Fibroblast of the aortic adventitia (primary cell): ENCODE measurements at regions not wholly inside any gene's neighbourhood (a gene's known extent, or its start where the extent isn't known, plus 50 kb on each side); places are given as distances from the start of the nearest gene placed in this dataset.

ENCODE experiments used
- DNase-seq: peaks from one replicate; pipeline ENCODE4 v3.0.0-alpha.2; 2010; ENCODE audit warnings: low read depth
- H3K4me3 ChIP-seq: 2 replicates; pipeline ENCODE4 v1.5.1; 2011; ENCODE audit warnings: low read depth, mild to moderate bottlenecking, control low read depth, low read length, moderate library complexity
- CTCF ChIP-seq: IDR thresholded peaks from 2 replicates; pipeline ENCODE4 v1.5.1; 2011; ENCODE audit warnings: mild to moderate bottlenecking, low read length, control low read depth, inconsistent platforms; ENCODE audit not compliant: insufficient read depth

GRCh38 chr7:93008833-93009232, 108.9 kb downstream of the SAMD9 start:
- DNase-seq = no peak
- H3K4me3 ChIP-seq = no peak overlapping the region
- TF ChIP-seq CTCF = no peak

DNA sequence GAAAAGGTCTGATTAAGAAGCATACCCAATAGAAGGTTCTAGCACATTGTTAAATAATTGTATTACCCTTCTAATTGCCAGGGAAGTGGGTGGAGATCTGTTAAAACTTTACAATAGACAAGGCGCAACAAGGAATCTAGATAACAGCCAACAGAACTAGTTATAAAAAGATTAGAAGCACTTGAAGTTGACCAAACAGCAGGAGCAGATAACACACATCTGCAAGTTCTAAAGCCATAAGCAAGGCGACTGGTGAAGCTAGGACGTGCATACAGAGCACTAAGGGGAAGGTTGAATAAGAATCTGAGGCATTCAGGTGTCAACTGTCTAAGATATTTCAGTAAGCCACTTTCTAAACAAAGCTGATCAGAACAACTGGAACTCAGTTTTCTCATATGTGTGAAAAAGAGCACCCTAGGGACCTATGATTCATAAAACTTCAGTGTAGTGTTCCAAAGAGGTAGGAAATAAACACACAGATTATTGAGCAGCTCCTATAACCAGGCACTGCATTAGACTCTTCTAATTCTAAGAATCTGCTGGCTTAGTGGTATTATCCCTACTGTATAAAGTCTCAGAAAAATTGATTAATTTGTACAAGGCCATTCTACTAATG, 111.2 kb downstream of the SAMD9 start:
- TF ChIP-seq CTCF = no peak
- DNase-seq = no peak
- no peak overlapping the region for H3K4me3 ChIP-seq

- no peak for DNase-seq
- no peak overlapping the region for H3K4me3 ChIP-seq
- TF ChIP-seq CTCF = no peak
Measured at GRCh38 chr7:93004906-93005305, 112.9 kb downstream of the SAMD9 start.

- no peak for TF ChIP-seq CTCF
- H3K4me3 ChIP-seq = no peak overlapping the region
- no peak for DNase-seq
Measured at GRCh38 chr7:92997719-92998118, 120.1 kb downstream of the SAMD9 start.

GRCh38 chr7:92997152-92997551, 120.6 kb downstream of the SAMD9 start:
- no peak for TF ChIP-seq CTCF
- no peak overlapping the region for H3K4me3 ChIP-seq
- DNase-seq = no peak

DNA sequence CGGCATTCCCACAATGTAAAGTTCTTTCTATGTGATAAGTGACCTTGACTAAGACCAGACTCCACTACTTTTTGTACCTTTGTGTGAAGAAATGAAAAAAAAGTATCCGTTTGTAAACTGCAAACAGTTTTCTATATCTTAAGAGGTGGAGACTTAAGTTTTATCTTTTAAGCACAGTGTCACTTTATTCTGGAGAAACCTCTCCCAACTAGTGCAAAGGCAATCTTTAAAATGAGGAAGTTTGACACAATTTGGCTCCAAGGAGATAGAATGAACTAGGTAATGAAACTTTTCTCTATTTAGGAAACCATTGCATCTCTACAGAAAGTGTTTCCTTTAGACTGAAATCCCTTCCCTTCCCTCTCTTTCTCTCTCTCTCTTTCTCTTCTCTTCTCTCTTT, 122.9 kb downstream of the SAMD9 start:
- TF ChIP-seq CTCF = no peak
- no peak overlapping the region for H3K4me3 ChIP-seq
- DNase-seq = no peak

- no peak overlapping the region for H3K4me3 ChIP-seq
- no peak for DNase-seq
- TF ChIP-seq CTCF = no peak
Measured at GRCh38 chr7:92992932-92993331, 124.8 kb downstream of the SAMD9 start.
